MCF 10A (cell line): ENCODE measurements at regions not wholly inside any gene's neighbourhood (a gene's known extent, or its start where the extent isn't known, plus 50 kb on each side); places are given as distances from the start of the nearest gene placed in this dataset.

Experiments
- BruUV-seq: library from RNA; stranded (reverse); fragments of 400-500 nt; replicated peaks from 2 replicates; lab custom pipeline; 2021; lab: Mats Ljungman, UMichigan
- CTCF ChIA-PET: fragments of 300-600 bp; sonication (Branson Sonifier 250); formaldehyde crosslinking; extraction: SDS; loops from one replicate; lab custom pipeline; 2021; ENCODE audit warnings: antibody characterized with exemption, inconsistent platforms; lab: Yijun Ruan, JAX
- POLR2A ChIA-PET: fragments of 300-600, 350-650 bp; sonication (Branson Sonifier 250); formaldehyde crosslinking; extraction: SDS; loops from one replicate; lab custom pipeline; 2020; ENCODE audit warnings: antibody characterized with exemption, inconsistent platforms; lab: Yijun Ruan, JAX
- DNase-seq: peaks from one replicate; pipeline ENCODE4 v3.0.0-alpha.2; 2018; ENCODE audit not compliant: unreplicated experiment
- H3K27ac Mint-ChIP-seq: one replicate; pipeline ENCODE4 v1.8.0; 2022; ENCODE audit warnings: mild to moderate bottlenecking, low read depth, mixed read lengths; ENCODE audit not compliant: unreplicated experiment
- H3K27me3 Mint-ChIP-seq: one replicate; pipeline ENCODE4 v1.8.0; 2022; ENCODE audit warnings: mixed read lengths; ENCODE audit not compliant: insufficient read depth, unreplicated experiment
- H3K36me3 Mint-ChIP-seq: one replicate; pipeline ENCODE4 v1.8.0; 2022; ENCODE audit warnings: mild to moderate bottlenecking, moderate library complexity, mixed read lengths; ENCODE audit not compliant: insufficient read depth, unreplicated experiment
- H3K4me1 Mint-ChIP-seq: one replicate; pipeline ENCODE4 v1.8.0; 2022; ENCODE audit warnings: mixed read lengths; ENCODE audit not compliant: insufficient read depth, unreplicated experiment
- H3K4me3 Mint-ChIP-seq: one replicate; pipeline ENCODE4 v1.8.0; 2022; ENCODE audit warnings: mild to moderate bottlenecking, moderate library complexity, mixed read lengths; ENCODE audit not compliant: unreplicated experiment
- H3K9me3 Mint-ChIP-seq: one replicate; pipeline ENCODE4 v1.8.0; 2022; ENCODE audit warnings: mixed read lengths; ENCODE audit not compliant: unreplicated experiment
- CTCF ChIP-seq: fragments of 200-600 bp; IDR thresholded peaks from one replicate; pipeline ENCODE4 v1.8.0; 2022; ENCODE audit warnings: antibody characterized with exemption, mild to moderate bottlenecking; ENCODE audit not compliant: unreplicated experiment
- intact Hi-C: fragments of 100-400 bp; cut with micrococcal nuclease; formaldehyde crosslinking; loops from 2 replicates; pipeline ENCODE4 v1.14.1; 2022

GRCh38 chr7:25671111-25671510, 442.8 kb upstream of the NPVF start:
- no peak for DNase-seq
- no peak overlapping the region for H3K4me3 Mint-ChIP-seq
- no TSS peak for BruUV-seq
- H3K4me1 Mint-ChIP-seq = no peaks in the 10 kb centered on the region
- no peak for TF ChIP-seq CTCF
- H3K27me3 Mint-ChIP-seq = peaks cover 75% of the 10 kb centered on the region
- POLR2A ChIA-PET = no interaction called here
- H3K9me3 Mint-ChIP-seq = no peaks in the 10 kb centered on the region
- no peak overlapping the region for H3K27ac Mint-ChIP-seq
- intact Hi-C loops = no loop called here
- H3K36me3 Mint-ChIP-seq = no peaks in the 10 kb centered on the region
- CTCF ChIA-PET = interaction anchor here (0.6 kb wide), 1 partner anchor 51 kb away, joined by 3 read pairs; no protein-coding TSS in a partner anchor

GRCh38 chr7:25672496-25672895, 444.2 kb upstream of the NPVF start:
- no peak for DNase-seq
- H3K27ac Mint-ChIP-seq = no peak overlapping the region
- no peak overlapping the region for H3K4me3 Mint-ChIP-seq
- H3K9me3 Mint-ChIP-seq = no peaks in the 10 kb centered on the region
- CTCF ChIA-PET = interaction anchor here (1.1 kb wide), 1 partner anchor 106 kb away, joined by 3 read pairs; no protein-coding TSS in a partner anchor
- H3K36me3 Mint-ChIP-seq = no peaks in the 10 kb centered on the region
- POLR2A ChIA-PET = no interaction called here
- H3K27me3 Mint-ChIP-seq = peaks cover 80% of the 10 kb centered on the region
- no TSS peak for BruUV-seq
- TF ChIP-seq CTCF = no peak
- no peaks in the 10 kb centered on the region for H3K4me1 Mint-ChIP-seq
- intact Hi-C loops = no loop called here

- no TSS peak for BruUV-seq
- POLR2A ChIA-PET = no interaction called here
- H3K9me3 Mint-ChIP-seq = no peaks in the 10 kb centered on the region
Measured at GRCh38 chr7:25675789-25676474, 447.6 kb upstream of the NPVF start.

GRCh38 chr7:25677595-25677994, 449.3 kb upstream of the NPVF start:
- DNase-seq = no peak
- BruUV-seq = no TSS peak
- H3K27me3 Mint-ChIP-seq = peaks cover 83% of the 10 kb centered on the region
- ChIA-PET CTCF (interaction anchor here (1.0 kb wide), 1 partner anchor 43 kb away, joined by 3 read pairs; no protein-coding TSS in a partner anchor), POLR2A (interaction anchor here (0.6 to 1.0 kb wide), 3 partner anchors 9 to 1084 kb away, joined by 3 read pairs; no protein-coding TSS in a partner anchor)
- H3K36me3 Mint-ChIP-seq = no peaks in the 10 kb centered on the region
- intact Hi-C loops = no loop called here
- no peak overlapping the region for H3K4me3 Mint-ChIP-seq
- no peak overlapping the region for H3K27ac Mint-ChIP-seq
- TF ChIP-seq CTCF = no peak
- no peaks in the 10 kb centered on the region for H3K9me3 Mint-ChIP-seq
- no peaks in the 10 kb centered on the region for H3K4me1 Mint-ChIP-seq

More at GRCh38 chr7:25675789-25676474, 447.6 kb upstream of the NPVF start:
- no peak for DNase-seq
- intact Hi-C loops = no loop called here
- no peaks in the 10 kb centered on the region for H3K36me3 Mint-ChIP-seq
- no peaks in the 10 kb centered on the region for H3K4me1 Mint-ChIP-seq
- peaks cover 75% of the 10 kb centered on the region for H3K27me3 Mint-ChIP-seq
- no peak overlapping the region for H3K4me3 Mint-ChIP-seq
- no peak overlapping the region for H3K27ac Mint-ChIP-seq
- CTCF ChIA-PET = no interaction called here
- TF ChIP-seq CTCF = no peak
